Activated CD8-positive, alpha-beta memory T cell treated with anti-CD3 and anti-CD28 coated beads, Interleukin-2, amount 50 U/mL, for 1 hour (primary cell): ENCODE measurements at regions not wholly inside any gene's neighbourhood (a gene's known extent, or its start where the extent isn't known, plus 50 kb on each side); places are given as distances from the start of the nearest gene placed in this dataset.
"Not testable (repeated sequence)": the region's sequence is repeated elsewhere in the genome, so short reads cannot be mapped to it uniquely, and the experiment has no call there.

Experiments
- DNase-seq: peaks from one replicate; pipeline ENCODE4 v3.0.0-alpha.2; 2020; ENCODE audit errors: extremely low read depth

DNA sequence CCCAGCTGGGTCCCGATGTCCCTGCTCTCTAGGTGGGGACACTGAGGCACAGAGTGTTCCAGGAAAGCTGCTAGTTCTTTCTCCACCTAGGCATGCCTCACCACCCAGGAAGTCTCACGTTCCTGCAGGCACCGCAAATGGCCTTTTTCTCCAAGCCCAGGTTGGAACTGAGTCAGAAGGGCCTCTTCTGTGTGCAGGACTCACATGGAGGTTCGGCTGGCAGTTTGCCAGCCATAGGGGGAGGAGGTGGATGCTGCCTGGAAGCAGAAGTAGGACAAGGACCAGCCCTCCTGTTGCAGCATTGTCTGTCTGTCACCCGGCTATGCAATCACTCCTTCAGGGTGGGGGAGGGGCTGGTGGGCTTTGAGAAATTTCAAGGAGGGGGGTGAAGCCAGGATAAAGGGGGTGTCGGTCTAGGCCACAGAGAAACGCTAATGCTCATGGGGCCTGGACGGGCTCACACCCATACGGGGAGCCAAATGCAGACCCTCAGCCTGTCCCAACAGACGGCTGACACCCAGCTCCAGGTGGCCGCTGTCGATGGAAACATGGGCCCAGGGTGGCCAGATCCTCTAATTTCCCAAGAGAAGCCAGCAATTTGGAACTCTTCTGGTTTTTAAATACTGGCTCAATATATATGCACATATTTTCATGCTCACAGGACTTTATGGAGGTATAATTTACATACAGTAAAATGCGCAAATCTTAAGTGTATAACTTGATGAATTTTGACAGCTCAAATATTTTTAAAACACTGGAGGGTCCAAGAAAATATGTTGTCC, 120.5 kb downstream of the PHETA1 start:
- DNase-seq: no peak

DNA sequence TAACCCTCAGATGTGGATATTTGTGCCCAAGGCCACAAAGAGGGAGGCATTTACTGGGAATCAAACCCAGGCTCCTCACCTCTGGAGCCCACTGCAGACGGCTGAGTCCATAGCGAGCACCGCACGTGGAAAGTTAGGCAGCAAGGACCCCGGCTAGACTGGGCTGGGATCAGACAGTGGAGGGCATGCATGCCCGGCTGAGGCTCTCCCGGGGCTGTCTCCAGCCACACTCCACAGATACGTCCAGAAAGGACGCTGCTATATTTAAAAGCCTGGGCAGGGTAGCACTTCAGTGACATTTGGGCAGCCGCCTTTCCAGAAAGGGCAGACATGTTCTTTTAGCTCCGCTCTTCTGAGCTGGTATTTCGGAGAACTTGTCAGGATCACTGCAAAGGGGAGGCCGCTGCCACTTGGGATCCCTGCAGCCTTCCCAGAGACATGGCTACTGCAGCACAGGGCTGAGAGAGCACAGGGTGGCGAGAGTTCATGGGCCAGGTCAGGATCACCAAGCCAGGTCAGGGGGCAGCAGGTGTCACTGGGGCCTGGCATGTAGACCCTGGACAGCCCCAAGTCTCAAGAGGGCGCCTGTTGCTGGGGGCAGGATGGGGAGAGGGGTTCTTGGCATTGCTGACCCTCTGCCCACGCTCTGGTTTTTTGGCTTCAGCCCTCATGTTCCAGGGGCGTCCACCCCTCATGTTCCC, 121.7 kb downstream of the PHETA1 start:
- DNase-seq: no peak

DNA sequence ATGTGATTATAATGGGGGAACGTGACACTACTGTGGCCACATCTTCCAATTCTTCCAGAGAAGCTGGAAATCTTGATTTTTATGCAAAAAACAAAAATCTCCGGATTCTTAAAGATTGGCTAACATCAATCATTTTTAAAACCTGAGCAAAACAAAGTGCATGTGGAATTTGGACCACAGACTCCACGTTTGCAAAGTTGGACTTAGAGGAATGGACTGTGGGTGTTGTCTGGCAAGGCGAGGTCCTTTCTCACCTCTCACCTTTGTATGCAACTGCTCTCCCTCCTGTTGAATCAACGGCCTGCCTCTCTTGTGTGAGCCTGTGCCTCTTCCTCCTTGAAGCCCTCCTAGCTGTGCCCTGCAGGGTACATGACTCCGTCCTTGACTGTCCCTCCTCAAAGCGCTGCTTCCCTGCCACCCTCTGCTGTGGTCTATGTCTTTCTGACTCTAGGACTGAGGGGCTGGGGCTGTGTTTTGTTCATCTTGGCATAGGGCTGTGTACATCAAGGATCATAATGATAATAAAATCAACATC, 122.4 kb downstream of the PHETA1 start:
- no peak for DNase-seq

DNA sequence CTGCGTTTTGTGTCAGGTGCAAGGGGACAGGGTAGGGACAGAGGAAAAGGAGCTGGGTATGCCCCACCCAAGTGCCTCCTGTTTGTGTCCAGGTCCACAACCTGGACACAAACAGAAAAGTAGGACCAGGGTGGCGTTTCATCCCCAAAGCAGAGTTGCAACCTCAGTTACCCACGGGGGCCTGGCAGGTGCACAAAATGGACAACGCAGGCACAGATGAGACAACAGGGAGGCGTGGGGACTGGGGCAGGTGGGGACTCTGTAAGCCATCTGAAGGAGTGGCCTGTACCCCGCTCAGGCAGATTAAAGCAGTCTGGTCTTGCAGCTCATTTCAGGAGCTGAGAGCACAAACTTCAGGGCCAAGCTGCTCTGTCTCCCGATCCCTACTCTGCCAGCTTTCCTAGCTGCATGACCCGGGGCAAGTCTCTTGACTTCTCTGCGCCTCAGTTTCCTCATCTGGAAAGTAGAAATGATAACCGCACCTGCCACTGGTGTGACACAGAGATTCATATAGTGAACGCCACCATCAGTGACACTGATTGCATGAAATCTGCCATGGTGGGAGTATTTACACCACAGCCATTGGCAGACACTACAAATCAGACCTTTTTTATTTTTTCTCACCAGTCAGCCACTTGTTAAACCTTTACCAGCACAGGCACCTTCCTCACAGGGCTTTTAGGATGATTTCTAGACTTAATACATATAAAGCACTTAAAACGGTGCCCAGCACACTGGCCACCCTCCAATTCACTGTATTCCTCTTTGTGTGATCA, 123.0 kb downstream of the PHETA1 start:
- DNase-seq: no peak

DNA sequence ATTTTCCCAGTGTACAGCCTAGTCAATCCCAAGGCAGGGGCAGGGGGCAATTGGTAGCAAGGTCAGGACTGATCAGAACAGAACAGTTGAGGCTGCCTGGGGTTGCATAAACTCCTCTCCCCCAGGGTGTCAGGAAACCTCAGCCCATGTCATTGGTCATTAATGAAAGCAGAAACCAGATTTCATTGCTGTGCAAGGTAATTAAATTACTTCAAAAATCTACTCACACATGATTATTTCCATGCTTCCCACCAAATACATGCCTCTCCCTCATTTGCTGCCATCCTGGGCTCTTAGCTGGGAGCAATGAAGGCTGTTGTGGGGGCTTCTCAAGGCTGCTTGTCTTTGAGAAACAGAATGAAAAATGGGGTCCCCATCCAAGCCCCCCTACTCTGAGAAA, 124.2 kb downstream of the PHETA1 start:
- no peak for DNase-seq

DNA sequence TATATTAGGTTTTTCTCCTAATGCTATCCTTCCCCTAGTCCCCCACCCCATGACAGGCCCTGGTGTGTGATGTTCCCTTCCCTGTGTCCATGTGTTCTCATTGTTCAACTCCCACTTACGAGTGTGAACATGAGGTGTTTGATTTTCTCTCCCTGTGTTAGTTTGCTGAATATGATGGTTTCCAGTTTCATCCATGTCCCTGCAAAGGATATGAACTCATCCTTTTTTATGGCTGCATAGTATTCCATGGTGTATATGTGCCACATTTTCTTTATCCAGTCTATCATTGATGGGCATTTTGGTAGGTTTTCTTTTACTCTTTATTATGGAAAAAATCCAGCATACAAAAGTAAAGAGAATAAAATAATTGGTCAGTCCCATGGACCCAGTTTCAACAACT, 126.1 kb downstream of the PHETA1 start:
- DNase-seq: not testable (repeated sequence)

DNA sequence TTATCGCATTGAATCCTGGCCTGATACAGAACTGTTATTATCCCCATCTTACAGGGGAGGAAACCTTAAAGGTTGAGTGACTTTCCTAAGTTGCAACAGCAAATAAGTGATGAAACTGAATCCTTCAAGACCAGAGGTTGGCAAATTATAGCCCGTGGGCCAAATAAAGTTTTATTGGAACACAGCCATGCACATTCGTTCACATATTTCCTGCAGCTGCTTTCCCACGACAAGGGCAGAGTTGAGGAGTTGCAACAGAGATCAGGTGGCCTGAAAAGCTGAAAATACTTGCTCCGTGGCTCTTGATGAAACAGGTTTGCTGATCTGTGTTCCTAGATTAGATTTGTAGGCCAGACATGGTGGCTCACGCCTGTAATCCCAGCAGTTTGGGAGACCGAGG, 126.7 kb downstream of the PHETA1 start:
- no peak for DNase-seq

DNA sequence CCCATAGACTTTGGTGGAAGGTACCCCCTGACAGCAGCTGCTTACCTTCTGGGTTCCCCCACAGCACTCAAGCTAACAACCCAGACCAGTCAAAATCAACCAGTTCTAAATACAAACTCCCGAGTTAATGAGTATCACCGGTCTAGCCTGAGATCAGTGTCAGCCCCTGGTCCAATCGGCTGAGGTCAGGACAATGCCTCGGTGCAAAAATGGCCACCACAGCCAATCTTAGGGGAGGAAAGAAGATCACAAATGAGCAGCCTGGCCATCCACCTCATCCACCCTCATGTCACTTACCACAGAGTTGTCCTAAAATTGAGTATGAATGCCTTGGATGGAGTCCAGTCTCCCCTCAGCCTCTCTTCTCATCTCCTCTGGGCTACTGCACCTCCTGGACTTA, 128.5 kb downstream of the PHETA1 start:
- DNase-seq: no peak

DNA sequence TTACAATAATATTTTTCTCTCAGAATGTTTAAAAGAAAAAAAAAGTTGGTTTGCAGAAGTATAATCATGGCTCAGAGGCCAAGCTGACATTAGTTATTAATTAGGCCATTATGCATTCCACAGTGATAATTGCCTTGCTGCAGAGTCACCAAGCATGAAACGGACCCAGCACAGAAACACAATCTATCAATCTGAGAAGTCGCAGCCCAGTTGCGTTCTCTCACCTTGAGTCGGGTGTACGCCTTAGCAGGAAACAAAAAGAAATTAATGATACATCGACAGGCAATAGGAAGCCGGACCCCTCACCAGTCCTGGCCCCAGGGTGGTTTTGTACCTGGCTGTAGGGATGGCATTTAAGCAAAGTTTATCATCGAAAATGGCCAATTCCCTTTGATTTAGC, 129.7 kb downstream of the PHETA1 start:
- no peak for DNase-seq

DNA sequence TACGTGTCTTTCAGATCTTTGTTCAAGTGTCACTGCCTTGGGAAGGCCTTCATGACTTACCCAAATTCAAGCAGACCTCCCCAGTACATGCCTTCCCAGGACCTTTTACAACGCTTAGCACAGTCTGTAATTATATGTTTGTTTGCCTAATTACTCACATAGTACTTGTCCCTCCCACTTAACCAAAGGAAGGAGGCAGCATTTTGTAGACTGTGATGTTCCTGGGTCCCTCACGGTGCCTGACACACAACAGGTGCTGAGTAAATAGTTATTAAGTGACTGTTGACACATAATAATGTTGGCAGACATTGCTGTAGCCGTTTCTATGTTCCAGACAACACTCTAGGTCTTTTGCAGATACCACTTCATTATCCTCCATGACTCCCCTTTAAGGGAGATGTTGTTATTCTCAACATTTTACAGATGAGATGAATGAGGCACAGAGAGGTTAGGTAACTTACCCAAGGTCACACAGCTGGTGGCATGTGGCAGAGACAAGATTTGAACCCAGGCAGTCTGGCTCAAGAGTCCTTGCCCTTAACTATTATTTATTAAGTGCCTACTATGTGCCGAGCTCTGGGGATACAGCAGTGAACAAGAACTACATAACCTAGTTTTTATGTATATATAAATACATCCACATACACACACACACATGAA, 130.7 kb downstream of the PHETA1 start:
- DNase-seq: no peak

DNA sequence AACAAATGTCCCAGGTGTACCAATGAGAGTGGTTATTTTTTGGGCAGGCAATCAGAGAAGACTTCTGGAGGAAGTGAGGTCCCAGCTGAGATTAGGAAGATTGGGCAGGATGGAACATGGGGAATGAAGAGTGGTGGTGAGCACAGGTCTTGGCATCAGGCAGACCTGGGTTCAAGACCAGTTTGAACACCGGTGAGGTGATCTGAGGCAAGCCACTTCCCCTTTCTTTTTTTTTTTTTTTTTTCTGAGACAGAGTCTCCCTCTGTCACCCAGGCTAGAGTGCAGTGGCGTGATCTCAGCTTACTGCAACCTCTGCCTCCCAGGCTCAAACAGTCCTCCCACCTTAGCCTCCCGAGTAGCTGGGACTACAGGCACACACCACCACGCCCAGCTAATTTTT, 134.4 kb downstream of the PHETA1 start:
- not testable (repeated sequence) for DNase-seq

DNA sequence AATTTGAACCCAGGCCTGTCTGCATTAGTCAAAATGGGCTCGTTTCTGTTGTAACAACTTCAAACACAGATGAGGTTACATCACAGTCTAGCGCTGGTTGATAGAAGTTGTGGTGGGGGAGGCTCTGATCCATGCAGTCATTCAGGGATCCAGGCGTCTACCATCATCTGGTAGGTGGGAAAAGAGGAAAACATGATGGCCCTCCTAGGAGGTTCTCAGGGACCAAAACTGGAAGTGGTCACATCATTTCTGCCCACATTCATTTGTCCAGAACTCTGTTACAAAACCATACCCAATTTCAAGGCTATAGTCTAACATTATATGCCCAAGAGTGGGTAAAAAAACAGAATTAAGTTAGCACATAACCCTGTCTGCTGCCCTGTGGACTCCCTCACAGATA, 135.1 kb downstream of the PHETA1 start:
- DNase-seq: no peak

DNA sequence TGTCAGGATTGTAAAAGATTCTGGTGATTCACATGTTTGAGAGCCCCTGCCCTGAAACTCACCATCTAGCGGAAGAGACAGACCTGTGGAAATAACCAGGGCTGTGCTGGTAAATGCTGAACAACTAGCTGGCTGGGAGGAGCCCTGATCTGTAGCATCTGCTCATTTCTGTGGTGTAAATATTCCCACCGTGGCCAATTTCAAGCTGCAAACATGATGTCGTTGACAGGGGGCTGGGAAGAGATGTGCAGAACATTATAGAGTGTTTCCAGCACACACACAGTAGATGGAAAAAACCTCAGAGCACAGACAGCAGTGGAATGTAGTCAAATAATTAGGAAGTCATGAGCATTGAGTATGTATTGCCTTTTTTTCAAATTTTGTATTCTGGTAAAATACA, 138.2 kb downstream of the PHETA1 start:
- no peak for DNase-seq

DNA sequence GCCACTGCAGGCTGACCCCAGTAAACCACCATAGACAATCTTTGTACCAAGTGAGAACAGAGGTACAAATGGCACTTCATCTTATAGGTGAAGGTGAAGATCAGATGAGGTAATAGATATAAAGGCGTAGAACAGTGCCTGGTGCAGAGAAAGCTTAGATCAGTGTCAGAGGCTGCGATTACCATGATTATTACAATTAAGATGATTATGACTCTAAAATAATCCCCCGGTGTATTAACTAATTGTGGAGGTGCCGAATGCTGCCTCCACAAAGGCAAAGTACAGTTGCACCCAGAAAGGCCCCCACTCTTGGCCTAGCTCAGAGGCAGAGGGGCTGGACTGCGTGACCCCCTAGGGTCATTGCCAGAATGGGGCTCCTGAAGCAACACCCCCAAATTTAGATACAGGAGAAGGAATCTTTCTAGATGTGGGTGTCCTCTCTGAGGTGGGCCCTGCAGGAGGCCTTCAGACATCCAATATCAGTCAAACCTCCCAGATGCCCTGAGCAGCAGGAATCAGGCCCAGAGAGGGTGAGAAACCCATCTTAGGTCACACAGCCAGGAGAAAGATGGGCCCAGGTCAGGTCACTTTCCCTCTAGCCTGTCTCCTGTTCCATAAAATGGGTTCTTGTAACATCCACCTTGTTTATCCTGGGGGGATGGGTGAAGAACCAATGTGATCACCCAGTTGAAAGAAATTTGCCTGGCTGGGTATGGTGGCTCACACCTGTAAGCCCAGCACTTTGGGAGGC, 139.8 kb downstream of the PHETA1 start:
- no peak for DNase-seq

DNA sequence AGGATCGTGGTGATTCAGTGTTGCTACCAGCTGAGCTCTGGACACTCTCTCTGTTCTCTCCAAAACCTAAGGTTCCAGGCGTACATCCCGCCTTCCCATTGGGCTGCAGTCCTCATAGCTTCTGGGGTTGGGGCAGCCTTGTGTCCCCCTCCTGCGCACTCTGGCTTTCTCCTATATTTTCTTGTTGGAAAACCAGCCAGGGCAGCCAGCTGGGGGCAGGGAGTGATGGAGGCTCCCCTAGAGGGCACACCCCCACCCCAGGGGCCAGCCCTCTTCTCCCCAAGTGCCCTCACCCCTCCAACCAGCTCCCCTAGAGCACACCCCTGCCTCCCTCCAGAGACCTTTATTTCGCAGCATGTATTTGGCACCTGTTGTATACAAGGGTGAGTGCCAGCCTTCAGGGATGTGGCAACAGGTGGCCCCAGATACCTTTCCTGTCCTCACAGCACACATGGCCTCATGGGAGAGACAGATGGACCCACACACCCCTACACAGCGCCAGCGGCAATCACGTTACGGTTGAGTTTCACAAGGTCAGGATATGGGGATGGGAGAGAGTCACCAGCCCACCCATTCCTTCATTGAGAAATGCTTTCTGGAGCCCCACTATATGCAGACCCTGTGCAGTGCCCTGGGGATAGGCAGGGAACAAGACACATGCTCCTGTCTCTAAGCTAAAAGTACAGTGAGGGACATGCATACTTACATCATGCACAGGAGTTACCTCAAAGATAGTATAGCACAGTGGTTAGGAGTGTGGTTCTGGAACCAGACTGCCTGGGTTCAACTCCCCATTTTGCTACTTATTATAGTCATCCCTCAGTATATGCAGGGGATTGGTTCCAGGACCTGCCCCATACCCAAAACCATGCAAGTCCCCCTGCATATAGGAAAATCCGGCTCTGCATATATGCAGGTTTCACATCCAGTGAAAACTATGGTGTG, 141.1 kb downstream of the PHETA1 start:
- DNase-seq: no peak

DNA sequence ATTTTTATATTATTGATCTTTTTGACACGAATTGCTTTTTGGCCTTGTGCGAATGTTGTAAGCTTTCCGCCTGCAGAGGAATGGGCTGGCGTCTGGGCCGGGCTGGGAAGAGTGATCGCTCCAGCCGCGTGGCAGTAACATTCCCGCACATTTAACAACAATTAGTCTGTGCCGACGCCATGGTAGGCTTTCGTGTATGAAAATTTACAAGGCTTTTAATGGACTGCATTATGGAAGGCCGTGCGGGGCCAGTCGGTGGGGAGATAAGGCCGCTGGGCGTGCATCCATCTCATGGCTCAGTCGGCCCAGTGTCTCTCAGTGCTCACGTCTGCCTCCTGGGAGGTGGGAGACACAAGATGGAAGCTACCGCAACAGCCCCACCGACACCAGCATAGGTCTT, 142.2 kb downstream of the PHETA1 start:
- no peak for DNase-seq

DNA sequence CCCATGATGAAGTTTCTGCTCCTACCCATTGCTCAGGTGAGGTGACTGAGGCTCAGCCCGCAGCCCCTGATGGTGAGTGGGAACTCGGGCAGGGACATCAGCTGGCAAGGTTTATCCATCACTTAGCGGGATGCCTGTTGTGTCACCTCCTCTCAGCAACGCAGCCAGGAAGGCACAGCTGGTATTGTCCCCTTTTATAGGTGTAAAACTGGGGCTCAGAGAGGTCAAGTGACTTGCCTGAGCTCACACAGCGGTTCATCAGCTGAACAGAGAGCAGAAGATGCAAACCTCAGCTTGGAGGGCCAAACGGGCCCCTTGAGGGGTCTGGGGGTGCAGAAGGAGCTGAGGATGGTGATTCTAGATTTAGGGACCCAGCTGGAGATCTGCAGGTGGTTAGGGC, 143.6 kb downstream of the PHETA1 start:
- DNase-seq: no peak

DNA sequence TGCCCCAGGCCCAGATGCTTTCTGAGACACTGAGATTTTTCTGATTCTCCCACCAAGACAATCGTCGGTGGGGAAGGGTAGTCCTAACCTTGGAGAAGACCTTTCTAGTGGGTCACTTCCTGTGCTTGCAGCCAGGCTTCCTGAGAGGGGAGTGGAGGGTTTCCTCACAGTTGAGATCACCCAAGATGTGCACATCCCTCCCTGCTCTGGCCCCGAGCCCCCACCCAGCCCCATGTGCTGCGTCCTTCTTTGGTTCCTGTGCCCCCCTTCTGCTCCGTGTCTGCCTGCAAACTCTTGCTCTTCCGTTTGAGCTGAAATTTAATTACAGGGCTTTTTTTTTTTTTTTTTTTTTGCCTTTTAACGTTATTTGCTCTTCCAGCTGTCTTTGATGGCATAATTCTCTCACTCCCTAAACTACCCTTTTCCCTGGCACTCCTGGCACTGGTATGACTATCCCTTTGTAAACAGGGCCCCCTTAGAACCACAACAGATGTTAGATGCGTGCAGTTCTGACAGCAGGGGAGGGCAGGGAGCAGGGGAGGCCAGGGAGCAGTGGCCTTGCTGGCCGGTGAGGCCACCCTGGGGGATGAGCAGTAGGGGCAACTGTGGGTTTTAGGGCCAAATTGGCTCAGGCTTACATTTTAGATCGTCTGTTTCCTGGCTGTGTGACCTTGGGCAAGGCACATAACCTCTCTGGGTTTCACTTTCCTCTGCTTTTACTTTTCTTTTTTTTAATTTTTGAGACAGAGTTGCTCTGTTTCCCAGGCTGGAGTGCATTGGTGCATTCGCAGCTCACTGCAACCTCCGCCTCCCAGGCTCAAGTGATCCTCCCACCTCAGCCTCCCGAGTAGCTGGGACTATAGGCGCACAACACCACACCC, 144.5 kb downstream of the PHETA1 start:
- DNase-seq: no peak

DNA sequence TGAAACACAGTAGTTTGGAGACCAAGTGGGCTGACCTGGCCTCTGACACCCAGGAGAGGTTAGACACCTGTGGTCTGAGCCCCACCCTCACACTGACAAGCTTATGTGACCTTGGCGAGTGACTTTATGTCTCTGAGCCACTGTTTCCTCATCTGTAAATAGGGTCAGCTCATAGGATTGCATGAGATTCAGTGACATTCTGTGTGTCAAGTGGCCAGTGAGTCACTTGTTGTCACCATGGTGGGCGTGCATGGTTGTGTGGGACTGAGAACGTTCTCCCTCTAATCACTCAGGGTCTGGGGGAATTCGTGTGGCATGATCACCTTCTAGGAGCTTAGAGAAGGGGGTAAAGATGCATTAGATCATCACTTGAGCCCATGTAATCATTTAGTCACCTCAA, 146.4 kb downstream of the PHETA1 start:
- DNase-seq: no peak
